ENCODE measurements at regions not wholly inside any gene's neighbourhood (a gene's known extent, or its start where the extent isn't known, plus 50 kb on each side); places are given as distances from the start of the nearest gene placed in this dataset.
"Not testable (repeated sequence)": the region's sequence is repeated elsewhere in the genome, so short reads cannot be mapped to it uniquely, and the experiment has no call there.

- Histone ChIP-seq H3K9ac (ENCODE audit: low read depth in 1 of 2, low read length in 2 of 2) (no peak overlapping the region), H3K9me3 (ENCODE audit: control insufficient read depth in 1 of 2, low read length in 2 of 2) (no peaks in the 10 kb centered on the region), H3K27me3 (ENCODE audit: control insufficient read depth in 1 of 2, insufficient read depth in 2 of 2, low read length in 2 of 2) (peaks cover 0 to 2% of the 10 kb centered on the region in 2 donors), H3K4me3 (ENCODE audit: low read depth in 1 of 2, low read length in 2 of 2) (no peak overlapping the region), H3K36me3 (ENCODE audit: control insufficient read depth in 1 of 2, insufficient read depth in 2 of 2, low read length in 2 of 2) (no peaks in the 10 kb centered on the region), H3K4me1 (ENCODE audit: control insufficient read depth in 1 of 2, insufficient read depth in 2 of 2, low read length in 2 of 2) (no peaks in the 10 kb centered on the region), H3K27ac (ENCODE audit: low read depth, low read length) (no peak overlapping the region)
These were observed 109.7 kb downstream of the PHETA1 start for GRCh38 chr12:111259231-111259630.

- not testable (repeated sequence) for H3K4me1 ChIP-seq (ENCODE audit: control insufficient read depth in 1 of 2, insufficient read depth in 2 of 2, low read length in 2 of 2); H3K27me3 ChIP-seq (ENCODE audit: control insufficient read depth in 1 of 2, insufficient read depth in 2 of 2, low read length in 2 of 2)
These were observed 110.8 kb downstream of the PHETA1 start for GRCh38 chr12:111258081-111258480.

GRCh38 chr12:111257435-111257902, 111.4 kb downstream of the PHETA1 start:
- Histone ChIP-seq H3K4me3 (ENCODE audit: low read depth in 1 of 2, low read length in 2 of 2) (no peak overlapping the region), H3K4me1 (ENCODE audit: control insufficient read depth in 1 of 2, insufficient read depth in 2 of 2, low read length in 2 of 2) (no peaks in the 10 kb centered on the region), H3K9ac (ENCODE audit: low read depth in 1 of 2, low read length in 2 of 2) (no peak overlapping the region), H3K9me3 (ENCODE audit: control insufficient read depth in 1 of 2, low read length in 2 of 2) (no peaks in the 10 kb centered on the region), H3K27me3 (ENCODE audit: control insufficient read depth in 1 of 2, insufficient read depth in 2 of 2, low read length in 2 of 2) (peaks cover 0 to 2% of the 10 kb centered on the region in 2 donors), H3K36me3 (ENCODE audit: control insufficient read depth in 1 of 2, insufficient read depth in 2 of 2, low read length in 2 of 2) (no peaks in the 10 kb centered on the region), H3K27ac (ENCODE audit: low read depth, low read length) (no peak overlapping the region)

More at GRCh38 chr12:111258081-111258480, 110.8 kb downstream of the PHETA1 start:
- H3K36me3 ChIP-seq (ENCODE audit: control insufficient read depth in 1 of 2, insufficient read depth in 2 of 2, low read length in 2 of 2); H3K9me3 ChIP-seq (ENCODE audit: control insufficient read depth in 1 of 2, low read length in 2 of 2); H3K4me3 ChIP-seq (ENCODE audit: low read depth in 1 of 2, low read length in 2 of 2); H3K9ac ChIP-seq (ENCODE audit: low read depth in 1 of 2, low read length in 2 of 2); H3K27ac ChIP-seq (ENCODE audit: low read depth, low read length): not testable (repeated sequence)

GRCh38 chr12:111256629-111257434, 112.1 kb downstream of the PHETA1 start:
- Histone ChIP-seq H3K27me3 (ENCODE audit: control insufficient read depth in 1 of 2, insufficient read depth in 2 of 2, low read length in 2 of 2) (peaks cover 0 to 2% of the 10 kb centered on the region in 2 donors), H3K27ac (ENCODE audit: low read depth, low read length) (no peak overlapping the region)

GRCh38 chr12:111255261-111255660, 113.6 kb downstream of the PHETA1 start:
- Histone ChIP-seq H3K4me1 (ENCODE audit: control insufficient read depth in 1 of 2, insufficient read depth in 2 of 2, low read length in 2 of 2) (no peaks in the 10 kb centered on the region), H3K27ac (ENCODE audit: low read depth, low read length) (no peak overlapping the region), H3K9me3 (ENCODE audit: control insufficient read depth in 1 of 2, low read length in 2 of 2) (no peaks in the 10 kb centered on the region), H3K36me3 (ENCODE audit: control insufficient read depth in 1 of 2, insufficient read depth in 2 of 2, low read length in 2 of 2) (no peaks in the 10 kb centered on the region), H3K9ac (ENCODE audit: low read depth in 1 of 2, low read length in 2 of 2) (no peak overlapping the region), H3K4me3 (ENCODE audit: low read depth in 1 of 2, low read length in 2 of 2) (no peak overlapping the region), H3K27me3 (ENCODE audit: control insufficient read depth in 1 of 2, insufficient read depth in 2 of 2, low read length in 2 of 2) (peaks cover 0 to 2% of the 10 kb centered on the region in 2 donors)

More at GRCh38 chr12:111256629-111257434, 112.1 kb downstream of the PHETA1 start:
- no peaks in the 10 kb centered on the region for H3K36me3 ChIP-seq (ENCODE audit: control insufficient read depth in 1 of 2, insufficient read depth in 2 of 2, low read length in 2 of 2)
- no peak overlapping the region for H3K9ac ChIP-seq (ENCODE audit: low read depth in 1 of 2, low read length in 2 of 2)
- H3K9me3 ChIP-seq (ENCODE audit: control insufficient read depth in 1 of 2, low read length in 2 of 2), result no peaks in the 10 kb centered on the region
- H3K4me3 ChIP-seq (ENCODE audit: low read depth in 1 of 2, low read length in 2 of 2), result no peak overlapping the region
- no peaks in the 10 kb centered on the region for H3K4me1 ChIP-seq (ENCODE audit: control insufficient read depth in 1 of 2, insufficient read depth in 2 of 2, low read length in 2 of 2)

- Histone ChIP-seq H3K27me3 (ENCODE audit: control insufficient read depth in 1 of 2, insufficient read depth in 2 of 2, low read length in 2 of 2) (peaks cover 0 to 2% of the 10 kb centered on the region in 2 donors), H3K27ac (ENCODE audit: low read depth, low read length) (no peak overlapping the region), H3K9ac (ENCODE audit: low read depth in 1 of 2, low read length in 2 of 2) (no peak overlapping the region), H3K36me3 (ENCODE audit: control insufficient read depth in 1 of 2, insufficient read depth in 2 of 2, low read length in 2 of 2) (no peaks in the 10 kb centered on the region), H3K4me1 (ENCODE audit: control insufficient read depth in 1 of 2, insufficient read depth in 2 of 2, low read length in 2 of 2) (no peaks in the 10 kb centered on the region), H3K9me3 (ENCODE audit: control insufficient read depth in 1 of 2, low read length in 2 of 2) (no peaks in the 10 kb centered on the region), H3K4me3 (ENCODE audit: low read depth in 1 of 2, low read length in 2 of 2) (no peak overlapping the region)
These were observed 114.8 kb downstream of the PHETA1 start for GRCh38 chr12:111254106-111254505.

GRCh38 chr12:111253213-111253612, 115.7 kb downstream of the PHETA1 start:
- H3K27ac ChIP-seq (ENCODE audit: low read depth, low read length), result no peak overlapping the region
- no peak overlapping the region for H3K4me3 ChIP-seq (ENCODE audit: low read depth in 1 of 2, low read length in 2 of 2)
- H3K9me3 ChIP-seq (ENCODE audit: control insufficient read depth in 1 of 2, low read length in 2 of 2), result no peaks in the 10 kb centered on the region
- H3K36me3 ChIP-seq (ENCODE audit: control insufficient read depth in 1 of 2, insufficient read depth in 2 of 2, low read length in 2 of 2), result no peaks in the 10 kb centered on the region
- peaks cover 0 to 2% of the 10 kb centered on the region in 2 donors for H3K27me3 ChIP-seq (ENCODE audit: control insufficient read depth in 1 of 2, insufficient read depth in 2 of 2, low read length in 2 of 2)
- no peak overlapping the region for H3K9ac ChIP-seq (ENCODE audit: low read depth in 1 of 2, low read length in 2 of 2)
- H3K4me1 ChIP-seq (ENCODE audit: control insufficient read depth in 1 of 2, insufficient read depth in 2 of 2, low read length in 2 of 2), result no peaks in the 10 kb centered on the region

- H3K9ac ChIP-seq (ENCODE audit: low read depth in 1 of 2, low read length in 2 of 2), result no peak overlapping the region
- H3K9me3 ChIP-seq (ENCODE audit: control insufficient read depth in 1 of 2, low read length in 2 of 2), result no peaks in the 10 kb centered on the region
- H3K4me3 ChIP-seq (ENCODE audit: low read depth in 1 of 2, low read length in 2 of 2), result no peak overlapping the region
- no peaks in the 10 kb centered on the region for H3K4me1 ChIP-seq (ENCODE audit: control insufficient read depth in 1 of 2, insufficient read depth in 2 of 2, low read length in 2 of 2)
- H3K27me3 ChIP-seq (ENCODE audit: control insufficient read depth in 1 of 2, insufficient read depth in 2 of 2, low read length in 2 of 2), result peaks cover 0 to 2% of the 10 kb centered on the region in 2 donors
- no peaks in the 10 kb centered on the region for H3K36me3 ChIP-seq (ENCODE audit: control insufficient read depth in 1 of 2, insufficient read depth in 2 of 2, low read length in 2 of 2)
- no peak overlapping the region for H3K27ac ChIP-seq (ENCODE audit: low read depth, low read length)
These were observed 117.1 kb downstream of the PHETA1 start for GRCh38 chr12:111251787-111252186.

- peaks cover 0 to 2% of the 10 kb centered on the region in 2 donors for H3K27me3 ChIP-seq (ENCODE audit: control insufficient read depth in 1 of 2, insufficient read depth in 2 of 2, low read length in 2 of 2)
- H3K4me3 ChIP-seq (ENCODE audit: low read depth in 1 of 2, low read length in 2 of 2), result no peak overlapping the region
- H3K9ac ChIP-seq (ENCODE audit: low read depth in 1 of 2, low read length in 2 of 2), result no peak overlapping the region
- H3K27ac ChIP-seq (ENCODE audit: low read depth, low read length), result no peak overlapping the region
- H3K36me3 ChIP-seq (ENCODE audit: control insufficient read depth in 1 of 2, insufficient read depth in 2 of 2, low read length in 2 of 2), result no peaks in the 10 kb centered on the region
- no peaks in the 10 kb centered on the region for H3K4me1 ChIP-seq (ENCODE audit: control insufficient read depth in 1 of 2, insufficient read depth in 2 of 2, low read length in 2 of 2)
- H3K9me3 ChIP-seq (ENCODE audit: control insufficient read depth in 1 of 2, low read length in 2 of 2), result no peaks in the 10 kb centered on the region
These were observed 117.7 kb downstream of the PHETA1 start for GRCh38 chr12:111251058-111251730.

GRCh38 chr12:111250251-111250881, 118.5 kb downstream of the PHETA1 start:
- Histone ChIP-seq H3K4me3 (ENCODE audit: low read depth in 1 of 2, low read length in 2 of 2) (no peak overlapping the region), H3K27ac (ENCODE audit: low read depth, low read length) (no peak overlapping the region), H3K27me3 (ENCODE audit: control insufficient read depth in 1 of 2, insufficient read depth in 2 of 2, low read length in 2 of 2) (no peaks in the 10 kb centered on the region), H3K9me3 (ENCODE audit: control insufficient read depth in 1 of 2, low read length in 2 of 2) (no peaks in the 10 kb centered on the region), H3K9ac (ENCODE audit: low read depth in 1 of 2, low read length in 2 of 2) (no peak overlapping the region), H3K36me3 (ENCODE audit: control insufficient read depth in 1 of 2, insufficient read depth in 2 of 2, low read length in 2 of 2) (no peaks in the 10 kb centered on the region), H3K4me1 (ENCODE audit: control insufficient read depth in 1 of 2, insufficient read depth in 2 of 2, low read length in 2 of 2) (no peaks in the 10 kb centered on the region)

All from duodenal mucosa (tissue), 2 donors.